H1 (cell line): ENCODE measurements at regions not wholly inside any gene's neighbourhood (a gene's known extent, or its start where the extent isn't known, plus 50 kb on each side); places are given as distances from the start of the nearest gene placed in this dataset.

ENCODE experiments used
- ASH2L ChIP-seq: fragments of 200-600, 300-600 bp; sonication (generic); IDR thresholded peaks from one replicate; pipeline ENCODE4 v1.7.1; 2017; ENCODE audit warnings: low read length
- CBX5 ChIP-seq: fragments of 300-800, 300-1000 bp; sonication (generic); IDR thresholded peaks from 2 replicates; pipeline ENCODE4 v1.7.1; 2016; ENCODE audit warnings: antibody characterized with exemption, low read length, low read depth
- JUND ChIP-seq: IDR thresholded peaks from 2 replicates; pipeline ENCODE4 v1.6.1; 2011; ENCODE audit warnings: mild to moderate bottlenecking, improper control_type of control experiment, low read length
- KDM5A ChIP-seq: fragments of 200-600 bp; IDR thresholded peaks from 2 replicates; pipeline ENCODE4 v1.7.1; 2012; ENCODE audit warnings: mild to moderate bottlenecking, low read length, inconsistent platforms, mixed read lengths
- NRF1 ChIP-seq: IDR thresholded peaks from 2 replicates; pipeline ENCODE4 v1.6.1; 2011; ENCODE audit warnings: mild to moderate bottlenecking, low read depth, low read length, improper control_type of control experiment
- POLR2A ChIP-seq, 2 experiments: IDR thresholded peaks; 1 replicate in 1 of 2; 2 replicates in 1 of 2; pipeline ENCODE4 v1.6.1; 2011; ENCODE audit warnings: low read depth in 2 of 2, low read length in 2 of 2, mild to moderate bottlenecking in 2 of 2; ENCODE audit errors: control extremely low read depth in 1 of 2
- RFX5 ChIP-seq: IDR thresholded peaks from 2 replicates; pipeline ENCODE4 v1.6.1; 2011; ENCODE audit warnings: low read depth, low read length, improper control_type of control experiment, borderline replicate concordance
- SIN3A ChIP-seq, 2 experiments: IDR thresholded peaks in 1 of 2; conservative IDR thresholded peaks in 1 of 2; 2 replicates each; pipeline ENCODE4 v1.6.1; 2011 to 2012; ENCODE audit warnings: low read length in 2 of 2, improper control_type of control experiment in 1 of 2, low read depth in 1 of 2, mild to moderate bottlenecking in 1 of 2
- YY1 ChIP-seq: IDR thresholded peaks from 2 replicates; pipeline ENCODE4 v1.6.1; 2011; ENCODE audit warnings: low read depth, mild to moderate bottlenecking, low read length
- ZNF274 ChIP-seq: IDR thresholded peaks from 2 replicates; pipeline ENCODE4 v1.7.0; 2012; ENCODE audit warnings: low read length, borderline replicate concordance; ENCODE audit errors: extremely low read depth
- TF ChIP-seq, protein P1 (sequence below), 3 experiments: IDR thresholded peaks; 1 replicate in 2 of 3; 2 replicates in 1 of 3; pipeline versions ENCODE4 v1.5.1 to v1.6.1; 2011; ENCODE audit warnings: low read length in 3 of 3, mild to moderate bottlenecking in 3 of 3, inconsistent platforms in 2 of 3, low read depth in 1 of 3, moderate library complexity in 1 of 3; ENCODE audit not compliant: insufficient read depth in 1 of 3; ENCODE audit errors: control extremely low read depth in 1 of 3
- TF ChIP-seq, protein P2 (sequence below): IDR thresholded peaks from 2 replicates; pipeline ENCODE4 v1.6.1; 2012; ENCODE audit warnings: inconsistent platforms

- TF ChIP-seq SIN3A (conservative IDR thresholded peaks at IDR 0.05 in 1 of 2, IDR thresholded peaks at IDR 0.05 in 1 of 2; ENCODE audit: low read depth in 1 of 2, low read length in 2 of 2), result no peak
- no peak for TF ChIP-seq JUND
- TF ChIP-seq NRF1, result no peak
- TF ChIP-seq, protein P1, sequence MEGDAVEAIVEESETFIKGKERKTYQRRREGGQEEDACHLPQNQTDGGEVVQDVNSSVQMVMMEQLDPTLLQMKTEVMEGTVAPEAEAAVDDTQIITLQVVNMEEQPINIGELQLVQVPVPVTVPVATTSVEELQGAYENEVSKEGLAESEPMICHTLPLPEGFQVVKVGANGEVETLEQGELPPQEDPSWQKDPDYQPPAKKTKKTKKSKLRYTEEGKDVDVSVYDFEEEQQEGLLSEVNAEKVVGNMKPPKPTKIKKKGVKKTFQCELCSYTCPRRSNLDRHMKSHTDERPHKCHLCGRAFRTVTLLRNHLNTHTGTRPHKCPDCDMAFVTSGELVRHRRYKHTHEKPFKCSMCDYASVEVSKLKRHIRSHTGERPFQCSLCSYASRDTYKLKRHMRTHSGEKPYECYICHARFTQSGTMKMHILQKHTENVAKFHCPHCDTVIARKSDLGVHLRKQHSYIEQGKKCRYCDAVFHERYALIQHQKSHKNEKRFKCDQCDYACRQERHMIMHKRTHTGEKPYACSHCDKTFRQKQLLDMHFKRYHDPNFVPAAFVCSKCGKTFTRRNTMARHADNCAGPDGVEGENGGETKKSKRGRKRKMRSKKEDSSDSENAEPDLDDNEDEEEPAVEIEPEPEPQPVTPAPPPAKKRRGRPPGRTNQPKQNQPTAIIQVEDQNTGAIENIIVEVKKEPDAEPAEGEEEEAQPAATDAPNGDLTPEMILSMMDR (IDR thresholded peaks at IDR 0.05; ENCODE audit: control extremely low read depth in 1 of 3, insufficient read depth in 1 of 3, low read depth in 1 of 3, low read length in 3 of 3), result no peak
- TF ChIP-seq ZNF274, result no peak
- no peak for TF ChIP-seq RFX5
- TF ChIP-seq CBX5, result no peak
- TF ChIP-seq KDM5A, result no peak
- TF ChIP-seq POLR2A (IDR thresholded peaks at IDR 0.05; ENCODE audit: control extremely low read depth in 1 of 2, low read depth in 2 of 2, low read length in 2 of 2), result no peak
- no peak for TF ChIP-seq ASH2L
- TF ChIP-seq, protein P2, sequence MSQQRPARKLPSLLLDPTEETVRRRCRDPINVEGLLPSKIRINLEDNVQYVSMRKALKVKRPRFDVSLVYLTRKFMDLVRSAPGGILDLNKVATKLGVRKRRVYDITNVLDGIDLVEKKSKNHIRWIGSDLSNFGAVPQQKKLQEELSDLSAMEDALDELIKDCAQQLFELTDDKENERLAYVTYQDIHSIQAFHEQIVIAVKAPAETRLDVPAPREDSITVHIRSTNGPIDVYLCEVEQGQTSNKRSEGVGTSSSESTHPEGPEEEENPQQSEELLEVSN, result no peak
- no peak for TF ChIP-seq YY1
Measured at GRCh38 chr2:186380805-186381204, 105.3 kb upstream of the ZC3H15 start.
